AG09319 (cell line): ENCODE measurements at regions not wholly inside any gene's neighbourhood (a gene's known extent, or its start where the extent isn't known, plus 50 kb on each side); places are given as distances from the start of the nearest gene placed in this dataset.

Source experiments
- DNase-seq: peaks from one replicate; pipeline ENCODE4 v3.0.0-alpha.2; 2010; ENCODE audit warnings: low read depth; ENCODE audit errors: extremely low read depth
- CTCF ChIP-seq: IDR thresholded peaks from 2 replicates; pipeline ENCODE4 v1.5.1; 2011; ENCODE audit warnings: low read depth, mild to moderate bottlenecking, inconsistent platforms, low read length, moderate library complexity

GRCh38 chr17:13996748-13997147, 72.6 kb upstream of the COX10 start:
- no peak for TF ChIP-seq CTCF

GRCh38 chr17:14004927-14005620, 64.2 kb upstream of the COX10 start:
- TF ChIP-seq CTCF: no peak
- no peak for DNase-seq

More at GRCh38 chr17:13996748-13997147, 72.6 kb upstream of the COX10 start:
- no peak for DNase-seq

DNA sequence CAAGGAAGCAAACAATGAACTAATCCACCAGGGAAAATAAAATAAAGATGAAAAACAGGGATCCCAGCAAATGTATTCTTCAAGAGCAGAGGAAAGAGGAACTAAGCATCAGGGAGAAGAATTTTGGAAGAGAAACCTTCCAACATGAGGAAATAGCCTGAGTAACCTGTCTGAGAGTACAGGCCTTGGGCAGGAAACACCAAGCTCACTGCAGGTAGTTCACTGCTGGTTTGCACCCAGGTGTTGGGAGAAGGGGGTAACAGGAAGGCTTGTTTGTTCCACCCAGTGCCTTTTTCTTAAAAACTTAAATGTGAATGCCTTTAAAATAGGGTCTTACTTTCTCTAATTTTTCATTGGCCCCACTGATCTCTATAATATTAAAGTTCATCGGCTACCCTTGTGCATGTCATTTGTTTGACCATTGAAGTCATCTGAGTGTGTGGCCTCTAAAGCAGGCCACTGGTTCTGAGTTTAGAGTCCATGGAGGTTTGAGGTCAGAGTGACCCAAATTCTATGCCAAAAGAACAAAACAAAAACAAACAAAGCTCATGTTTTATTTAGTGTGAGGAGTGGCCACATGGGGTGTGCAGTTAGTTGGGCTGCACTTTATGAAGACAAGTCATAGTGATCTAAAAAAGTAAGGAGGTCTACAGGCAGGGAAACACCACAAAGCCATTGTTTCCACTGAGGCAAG, 62.9 kb upstream of the COX10 start:
- TF ChIP-seq CTCF: no peak
- DNase-seq: no peak

DNA sequence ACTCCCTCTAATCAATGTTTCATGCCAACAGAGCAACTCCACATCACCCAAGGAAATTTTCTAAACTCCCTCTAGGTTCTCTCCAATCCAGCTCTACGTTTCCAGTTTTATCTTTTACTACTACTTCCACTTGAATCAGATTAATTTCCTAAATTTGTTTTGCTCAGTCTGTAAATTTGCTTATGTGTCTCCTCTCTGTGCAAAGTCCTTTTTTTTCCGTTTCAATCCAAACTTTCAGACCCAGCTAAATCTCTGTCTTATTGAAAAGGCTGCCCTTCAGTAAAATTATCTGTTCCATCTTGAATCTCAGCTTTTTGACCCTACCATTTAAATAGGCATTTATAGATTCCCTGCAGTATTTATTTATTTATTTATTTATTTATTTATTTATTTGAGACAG, 61.4 kb upstream of the COX10 start:
- no peak for DNase-seq

DNA sequence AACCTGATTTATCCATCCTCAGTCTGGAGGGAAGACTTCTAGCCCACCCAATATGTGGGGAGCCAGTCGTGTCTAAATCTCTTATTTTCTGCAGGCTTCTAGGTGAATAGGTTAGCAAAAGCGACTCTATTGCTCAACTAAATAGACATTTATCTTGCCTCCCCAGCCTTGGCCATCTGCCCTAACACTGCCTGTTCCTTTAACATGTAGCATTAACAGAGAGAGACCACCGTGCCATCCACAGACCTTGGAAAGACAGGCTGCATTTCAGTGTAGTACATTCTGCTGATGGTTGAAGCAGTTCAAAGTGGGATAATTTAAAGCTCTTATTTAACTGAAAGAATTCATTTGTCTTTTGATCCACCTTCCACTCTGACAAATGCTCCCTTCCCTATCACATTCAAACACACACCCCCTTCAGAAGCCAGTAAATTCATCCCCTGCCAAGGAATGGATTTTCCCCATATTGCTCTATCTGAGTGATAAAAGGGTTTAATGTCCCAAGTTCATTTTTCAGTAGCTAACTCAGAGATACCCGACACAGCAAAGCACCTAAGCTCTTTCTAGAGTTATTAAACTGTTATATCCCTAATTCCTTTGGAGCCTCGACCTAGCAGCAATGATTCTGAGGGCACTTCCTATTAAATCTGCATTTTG, 58.1 kb upstream of the COX10 start:
- no peak for DNase-seq
- no peak for TF ChIP-seq CTCF

More for the DNA sequence above, 61.4 kb upstream of the COX10 start:
- TF ChIP-seq CTCF: no peak

DNA sequence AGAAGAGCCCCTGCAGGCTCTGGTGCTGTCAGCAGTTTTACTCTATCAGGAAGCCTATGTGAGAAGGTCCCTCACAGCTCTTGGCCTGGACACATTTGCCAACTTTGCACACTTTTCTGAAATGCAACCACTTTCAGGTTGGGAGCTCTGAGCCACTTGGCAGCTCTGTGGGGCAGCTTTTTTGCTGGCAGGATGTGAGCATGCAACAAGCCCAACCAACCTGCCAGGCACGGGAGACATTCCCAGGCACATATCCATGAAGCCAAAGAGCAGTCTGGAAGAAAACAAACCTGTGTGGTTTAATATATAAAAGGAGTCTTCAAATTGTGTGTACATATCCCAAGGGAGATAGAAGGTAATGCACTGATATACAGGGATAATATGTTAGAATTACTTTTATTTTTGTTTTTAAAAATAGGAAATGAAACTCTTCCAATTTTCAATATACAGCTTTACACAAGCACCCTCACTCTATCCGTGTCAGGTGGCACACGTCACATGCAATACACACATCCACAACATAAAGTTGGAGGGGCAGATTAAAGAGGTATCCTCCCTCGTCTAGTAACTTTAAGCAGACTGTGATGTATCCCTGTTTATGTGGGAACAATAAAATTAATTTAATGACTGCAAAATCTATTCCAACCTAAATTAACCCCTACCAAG, 57.4 kb upstream of the COX10 start:
- no peak for TF ChIP-seq CTCF
- DNase-seq: no peak
